HepG2 (cell line): ENCODE measurements at regions not wholly inside any gene's neighbourhood (a gene's known extent, or its start where the extent isn't known, plus 50 kb on each side); places are given as distances from the start of the nearest gene placed in this dataset.

Experiments
- KLF11 ChIP-seq: IDR thresholded peaks from 2 replicates; pipeline ENCODE4 v1.6.1; 2016; ENCODE audit warnings: missing compliant biosample characterization
- RARA ChIP-seq: IDR thresholded peaks from 2 replicates; pipeline ENCODE4 v1.6.1; 2016; ENCODE audit warnings: missing genetic modification reagents, missing compliant biosample characterization
- RFXAP ChIP-seq: sonication (generic); formaldehyde crosslinking; IDR thresholded peaks from 2 replicates; pipeline ENCODE4 v1.4.0; 2020; ENCODE audit warnings: missing genetic modification reagents, borderline replicate concordance
- ZNF501 ChIP-seq: sonication (generic); formaldehyde crosslinking; IDR thresholded peaks from 2 replicates; pipeline ENCODE4 v1.5.1; 2020; ENCODE audit warnings: mild to moderate bottlenecking, moderate library complexity, missing genetic modification reagents
- TF ChIP-seq, protein P1 (sequence below), 2 experiments: sonication (generic) in 1 of 2; formaldehyde crosslinking in 1 of 2; IDR thresholded peaks; 2 replicates each; pipeline versions ENCODE4 v1.4.0 to v1.6.1; 2016 to 2020; ENCODE audit warnings: borderline replicate concordance in 1 of 2, low read depth in 1 of 2, mild to moderate bottlenecking in 1 of 2, missing genetic modification reagents in 1 of 2
- TF ChIP-seq, protein P2 (sequence below): sonication (generic); formaldehyde crosslinking; IDR thresholded peaks from 2 replicates; pipeline ENCODE4 v1.8.1; 2023; ENCODE audit warnings: mild to moderate bottlenecking, missing genetic modification reagents, borderline replicate concordance
- TF ChIP-seq, protein P3 (sequence below), 2 experiments: sonication (generic) in 1 of 2; formaldehyde crosslinking in 1 of 2; IDR thresholded peaks; 2 replicates each; pipeline versions ENCODE4 v1.5.1 to v1.6.1; 2011 to 2020; ENCODE audit warnings: borderline replicate concordance in 1 of 2, low read depth in 1 of 2, low read length in 1 of 2, mild to moderate bottlenecking in 1 of 2, missing genetic modification reagents in 1 of 2, moderate library complexity in 1 of 2

GRCh38 chr4:114265342-114265741 is 285.9 kb upstream of the ARSJ start (continued):
- TF ChIP-seq, protein P1, sequence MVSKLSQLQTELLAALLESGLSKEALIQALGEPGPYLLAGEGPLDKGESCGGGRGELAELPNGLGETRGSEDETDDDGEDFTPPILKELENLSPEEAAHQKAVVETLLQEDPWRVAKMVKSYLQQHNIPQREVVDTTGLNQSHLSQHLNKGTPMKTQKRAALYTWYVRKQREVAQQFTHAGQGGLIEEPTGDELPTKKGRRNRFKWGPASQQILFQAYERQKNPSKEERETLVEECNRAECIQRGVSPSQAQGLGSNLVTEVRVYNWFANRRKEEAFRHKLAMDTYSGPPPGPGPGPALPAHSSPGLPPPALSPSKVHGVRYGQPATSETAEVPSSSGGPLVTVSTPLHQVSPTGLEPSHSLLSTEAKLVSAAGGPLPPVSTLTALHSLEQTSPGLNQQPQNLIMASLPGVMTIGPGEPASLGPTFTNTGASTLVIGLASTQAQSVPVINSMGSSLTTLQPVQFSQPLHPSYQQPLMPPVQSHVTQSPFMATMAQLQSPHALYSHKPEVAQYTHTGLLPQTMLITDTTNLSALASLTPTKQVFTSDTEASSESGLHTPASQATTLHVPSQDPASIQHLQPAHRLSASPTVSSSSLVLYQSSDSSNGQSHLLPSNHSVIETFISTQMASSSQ (IDR thresholded peaks at IDR 0.05; ENCODE audit: low read depth) = no peak
- TF ChIP-seq, protein P1 (CRISPR knock-in tag; IDR thresholded peaks at IDR 0.05; ENCODE audit: borderline replicate concordance) = no peak
- TF ChIP-seq RARA (CRISPR knock-in tag) (no peak), RFXAP (CRISPR knock-in tag) (no peak), ZNF501 (CRISPR knock-in tag) (no peak), KLF11 (CRISPR knock-in tag) (no peak)
- TF ChIP-seq, protein P2, sequence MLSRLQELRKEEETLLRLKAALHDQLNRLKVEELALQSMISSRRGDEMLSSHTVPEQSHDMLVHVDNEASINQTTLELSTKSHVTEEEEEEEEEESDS (CRISPR knock-in tag) = no peak
- TF ChIP-seq, protein P3, sequence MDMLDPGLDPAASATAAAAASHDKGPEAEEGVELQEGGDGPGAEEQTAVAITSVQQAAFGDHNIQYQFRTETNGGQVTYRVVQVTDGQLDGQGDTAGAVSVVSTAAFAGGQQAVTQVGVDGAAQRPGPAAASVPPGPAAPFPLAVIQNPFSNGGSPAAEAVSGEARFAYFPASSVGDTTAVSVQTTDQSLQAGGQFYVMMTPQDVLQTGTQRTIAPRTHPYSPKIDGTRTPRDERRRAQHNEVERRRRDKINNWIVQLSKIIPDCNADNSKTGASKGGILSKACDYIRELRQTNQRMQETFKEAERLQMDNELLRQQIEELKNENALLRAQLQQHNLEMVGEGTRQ (IDR thresholded peaks at IDR 0.05; ENCODE audit: low read depth, low read length) = no peak
- TF ChIP-seq, protein P3 (CRISPR knock-in tag; IDR thresholded peaks at IDR 0.05; ENCODE audit: borderline replicate concordance) = no peak
